ENCODE measurements at regions not wholly inside any gene's neighbourhood (a gene's known extent, or its start where the extent isn't known, plus 50 kb on each side); places are given as distances from the start of the nearest gene placed in this dataset.
"Not testable (repeated sequence)": the region's sequence is repeated elsewhere in the genome, so short reads cannot be mapped to it uniquely, and the experiment has no call there.

- Histone ChIP-seq H4K20me1 (ENCODE audit: control insufficient read depth, extremely low read depth, insufficient read depth, low read length) (no peaks in the 10 kb centered on the region), H2AFZ (ENCODE audit: low read length) (no peak overlapping the region), H3K4me3 (replicated peaks in 1 of 4; ENCODE audit: control extremely low read depth in 1 of 4, insufficient read depth in 1 of 4, low read depth in 3 of 4, low read length in 4 of 4) (no peak overlapping the region), H3K4me2 (ENCODE audit: extremely low read depth, insufficient read depth, low read length) (no peak overlapping the region), H3K79me2 (ENCODE audit: control insufficient read depth, insufficient read depth, low read length) (no peaks in the 10 kb centered on the region), H3K9me3 (ENCODE audit: control insufficient read depth, insufficient read depth, low read depth, low read length) (no peaks in the 10 kb centered on the region), H3K9ac (ENCODE audit: insufficient read depth, low read length) (no peak overlapping the region), H3K36me3 (ENCODE audit: control insufficient read depth, insufficient read depth, low read length) (no peaks in the 10 kb centered on the region), H3K27ac (ENCODE audit: insufficient read depth, low read length) (no peak overlapping the region), H3K27me3 (ENCODE audit: control insufficient read depth, insufficient read depth, low read length) (no peaks in the 10 kb centered on the region), H3K4me1 (ENCODE audit: control insufficient read depth, extremely low read depth, insufficient read depth, low read length) (no peaks in the 10 kb centered on the region)
- DNase-seq (ENCODE audit: low read depth in 2 of 2) = no peak
- TF ChIP-seq CTCF (conservative IDR thresholded peaks at IDR 0.05 in 1 of 2, IDR thresholded peaks at IDR 0.05 in 1 of 2; ENCODE audit: low read depth in 1 of 2, low read length in 2 of 2) (no peak), EZH2 (IDR thresholded peaks at IDR 0.05; ENCODE audit: low read length, missing control alignments) (no peak)
Measured at GRCh38 chr20:54914995-54915394, 439.6 kb downstream of the DOK5 start.

GRCh38 chr20:54909702-54910101 is 434.3 kb downstream of the DOK5 start:
- DNase-seq (ENCODE audit: low read depth in 2 of 2) = no peak
- H3K4me1 ChIP-seq (ENCODE audit: control insufficient read depth, extremely low read depth, insufficient read depth, low read length) = no peaks in the 10 kb centered on the region
- no peaks in the 10 kb centered on the region for H3K27me3 ChIP-seq (ENCODE audit: control insufficient read depth, insufficient read depth, low read length)
- TF ChIP-seq EZH2 (IDR thresholded peaks at IDR 0.05; ENCODE audit: low read length, missing control alignments) (no peak), CTCF (conservative IDR thresholded peaks at IDR 0.05 in 1 of 2, IDR thresholded peaks at IDR 0.05 in 1 of 2; ENCODE audit: low read depth in 1 of 2, low read length in 2 of 2) (no peak)
- no peak overlapping the region for H3K9ac ChIP-seq (ENCODE audit: insufficient read depth, low read length)
- H3K36me3 ChIP-seq (ENCODE audit: control insufficient read depth, insufficient read depth, low read length) = no peaks in the 10 kb centered on the region
- no peaks in the 10 kb centered on the region for H3K79me2 ChIP-seq (ENCODE audit: control insufficient read depth, insufficient read depth, low read length)
- no peak overlapping the region for H3K4me3 ChIP-seq (replicated peaks in 1 of 4; ENCODE audit: control extremely low read depth in 1 of 4, insufficient read depth in 1 of 4, low read depth in 3 of 4, low read length in 4 of 4)
- H2AFZ ChIP-seq (ENCODE audit: low read length) = no peak overlapping the region
- no peaks in the 10 kb centered on the region for H3K9me3 ChIP-seq (ENCODE audit: control insufficient read depth, insufficient read depth, low read depth, low read length)
- no peaks in the 10 kb centered on the region for H4K20me1 ChIP-seq (ENCODE audit: control insufficient read depth, extremely low read depth, insufficient read depth, low read length)
- no peak overlapping the region for H3K27ac ChIP-seq (ENCODE audit: insufficient read depth, low read length)
- no peak overlapping the region for H3K4me2 ChIP-seq (ENCODE audit: extremely low read depth, insufficient read depth, low read length)

- H3K36me3 ChIP-seq (ENCODE audit: control insufficient read depth, insufficient read depth, low read length); H4K20me1 ChIP-seq (ENCODE audit: control insufficient read depth, extremely low read depth, insufficient read depth, low read length); DNase-seq (ENCODE audit: low read depth in 2 of 2); H2AFZ ChIP-seq (ENCODE audit: low read length); H3K27me3 ChIP-seq (ENCODE audit: control insufficient read depth, insufficient read depth, low read length); H3K4me2 ChIP-seq (ENCODE audit: extremely low read depth, insufficient read depth, low read length); H3K27ac ChIP-seq (ENCODE audit: insufficient read depth, low read length); H3K9me3 ChIP-seq (ENCODE audit: control insufficient read depth, insufficient read depth, low read depth, low read length); H3K9ac ChIP-seq (ENCODE audit: insufficient read depth, low read length); H3K79me2 ChIP-seq (ENCODE audit: control insufficient read depth, insufficient read depth, low read length); H3K4me1 ChIP-seq (ENCODE audit: control insufficient read depth, extremely low read depth, insufficient read depth, low read length); H3K4me3 ChIP-seq (replicated peaks in 1 of 4; ENCODE audit: control extremely low read depth in 1 of 4, insufficient read depth in 1 of 4, low read depth in 3 of 4, low read length in 4 of 4): not testable (repeated sequence)
Measured at GRCh38 chr20:54906134-54906533, 430.7 kb downstream of the DOK5 start.

GRCh38 chr20:54897787-54898186 is 422.4 kb downstream of the DOK5 start:
- Histone ChIP-seq H2AFZ (ENCODE audit: low read length) (no peak overlapping the region), H3K4me2 (ENCODE audit: extremely low read depth, insufficient read depth, low read length) (no peak overlapping the region), H3K4me3 (replicated peaks in 1 of 4; ENCODE audit: control extremely low read depth in 1 of 4, insufficient read depth in 1 of 4, low read depth in 3 of 4, low read length in 4 of 4) (no peak overlapping the region), H4K20me1 (ENCODE audit: control insufficient read depth, extremely low read depth, insufficient read depth, low read length) (no peaks in the 10 kb centered on the region), H3K36me3 (ENCODE audit: control insufficient read depth, insufficient read depth, low read length) (no peaks in the 10 kb centered on the region), H3K27me3 (ENCODE audit: control insufficient read depth, insufficient read depth, low read length) (no peaks in the 10 kb centered on the region), H3K9me3 (ENCODE audit: control insufficient read depth, insufficient read depth, low read depth, low read length) (no peaks in the 10 kb centered on the region), H3K4me1 (ENCODE audit: control insufficient read depth, extremely low read depth, insufficient read depth, low read length) (no peaks in the 10 kb centered on the region), H3K27ac (ENCODE audit: insufficient read depth, low read length) (no peak overlapping the region), H3K79me2 (ENCODE audit: control insufficient read depth, insufficient read depth, low read length) (no peaks in the 10 kb centered on the region), H3K9ac (ENCODE audit: insufficient read depth, low read length) (no peak overlapping the region)
- DNase-seq (ENCODE audit: low read depth in 2 of 2) = no peak
- no peak for TF ChIP-seq EZH2 (IDR thresholded peaks at IDR 0.05; ENCODE audit: low read length, missing control alignments)

Data from fibroblast of lung (primary cell).